WTC11 (cell line): ENCODE measurements at regions not wholly inside any gene's neighbourhood (a gene's known extent, or its start where the extent isn't known, plus 50 kb on each side); places are given as distances from the start of the nearest gene placed in this dataset.

ENCODE experiments used
- ATF2 ChIP-seq: sonication (generic); formaldehyde crosslinking; IDR thresholded peaks from 2 replicates; pipeline ENCODE4 v1.8.1; 2022; ENCODE audit warnings: low read depth, missing genetic modification reagents, borderline replicate concordance
- ATF6 ChIP-seq: sonication (generic); formaldehyde crosslinking; IDR thresholded peaks from 2 replicates; pipeline ENCODE4 v1.8.1; 2023; ENCODE audit warnings: mild to moderate bottlenecking, missing genetic modification reagents
- CREB1 ChIP-seq: sonication (generic); formaldehyde crosslinking; IDR thresholded peaks from 2 replicates; pipeline ENCODE4 v1.8.0; 2023; ENCODE audit warnings: mild to moderate bottlenecking, missing genetic modification reagents
- E2F5 ChIP-seq: sonication (generic); formaldehyde crosslinking; IDR thresholded peaks from 2 replicates; pipeline ENCODE4 v1.8.1; 2022; ENCODE audit warnings: mild to moderate bottlenecking, moderate library complexity, missing genetic modification reagents
- ETV6 ChIP-seq: sonication (generic); formaldehyde crosslinking; IDR thresholded peaks from 2 replicates; pipeline ENCODE4 v1.8.1; 2022; ENCODE audit warnings: mild to moderate bottlenecking, missing genetic modification reagents
- JUN ChIP-seq: sonication (generic); formaldehyde crosslinking; IDR thresholded peaks from 2 replicates; pipeline ENCODE4 v1.8.0; 2023; ENCODE audit warnings: mild to moderate bottlenecking, missing genetic modification reagents
- NFYB ChIP-seq: sonication (generic); formaldehyde crosslinking; conservative IDR thresholded peaks from 2 replicates; pipeline ENCODE4 v1.8.0; 2022; ENCODE audit warnings: low read depth, missing genetic modification reagents
- PRDM15 ChIP-seq: sonication (generic); formaldehyde crosslinking; IDR thresholded peaks from 2 replicates; pipeline ENCODE4 v1.8.0; 2022; ENCODE audit warnings: missing genetic modification reagents
- ZNF121 ChIP-seq: sonication (generic); formaldehyde crosslinking; IDR thresholded peaks from 2 replicates; pipeline ENCODE4 v1.8.0; 2023; ENCODE audit warnings: missing genetic modification reagents
- TF ChIP-seq, protein P1 (sequence below): fragments of 200-600 bp; IDR thresholded peaks from 2 replicates; pipeline ENCODE4 v1.8.0; 2022; ENCODE audit warnings: antibody characterized with exemption
- TF ChIP-seq, protein P2 (sequence below): sonication (generic); formaldehyde crosslinking; IDR thresholded peaks from 2 replicates; pipeline ENCODE4 v1.8.1; 2023; ENCODE audit warnings: mild to moderate bottlenecking, missing genetic modification reagents, borderline replicate concordance

- TF ChIP-seq, protein P1, sequence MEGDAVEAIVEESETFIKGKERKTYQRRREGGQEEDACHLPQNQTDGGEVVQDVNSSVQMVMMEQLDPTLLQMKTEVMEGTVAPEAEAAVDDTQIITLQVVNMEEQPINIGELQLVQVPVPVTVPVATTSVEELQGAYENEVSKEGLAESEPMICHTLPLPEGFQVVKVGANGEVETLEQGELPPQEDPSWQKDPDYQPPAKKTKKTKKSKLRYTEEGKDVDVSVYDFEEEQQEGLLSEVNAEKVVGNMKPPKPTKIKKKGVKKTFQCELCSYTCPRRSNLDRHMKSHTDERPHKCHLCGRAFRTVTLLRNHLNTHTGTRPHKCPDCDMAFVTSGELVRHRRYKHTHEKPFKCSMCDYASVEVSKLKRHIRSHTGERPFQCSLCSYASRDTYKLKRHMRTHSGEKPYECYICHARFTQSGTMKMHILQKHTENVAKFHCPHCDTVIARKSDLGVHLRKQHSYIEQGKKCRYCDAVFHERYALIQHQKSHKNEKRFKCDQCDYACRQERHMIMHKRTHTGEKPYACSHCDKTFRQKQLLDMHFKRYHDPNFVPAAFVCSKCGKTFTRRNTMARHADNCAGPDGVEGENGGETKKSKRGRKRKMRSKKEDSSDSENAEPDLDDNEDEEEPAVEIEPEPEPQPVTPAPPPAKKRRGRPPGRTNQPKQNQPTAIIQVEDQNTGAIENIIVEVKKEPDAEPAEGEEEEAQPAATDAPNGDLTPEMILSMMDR = no peak
- TF ChIP-seq ATF2 (CRISPR knock-in tag) = no peak
- no peak for TF ChIP-seq NFYB (CRISPR knock-in tag)
- no peak for TF ChIP-seq PRDM15 (CRISPR knock-in tag)
- TF ChIP-seq, protein P2, sequence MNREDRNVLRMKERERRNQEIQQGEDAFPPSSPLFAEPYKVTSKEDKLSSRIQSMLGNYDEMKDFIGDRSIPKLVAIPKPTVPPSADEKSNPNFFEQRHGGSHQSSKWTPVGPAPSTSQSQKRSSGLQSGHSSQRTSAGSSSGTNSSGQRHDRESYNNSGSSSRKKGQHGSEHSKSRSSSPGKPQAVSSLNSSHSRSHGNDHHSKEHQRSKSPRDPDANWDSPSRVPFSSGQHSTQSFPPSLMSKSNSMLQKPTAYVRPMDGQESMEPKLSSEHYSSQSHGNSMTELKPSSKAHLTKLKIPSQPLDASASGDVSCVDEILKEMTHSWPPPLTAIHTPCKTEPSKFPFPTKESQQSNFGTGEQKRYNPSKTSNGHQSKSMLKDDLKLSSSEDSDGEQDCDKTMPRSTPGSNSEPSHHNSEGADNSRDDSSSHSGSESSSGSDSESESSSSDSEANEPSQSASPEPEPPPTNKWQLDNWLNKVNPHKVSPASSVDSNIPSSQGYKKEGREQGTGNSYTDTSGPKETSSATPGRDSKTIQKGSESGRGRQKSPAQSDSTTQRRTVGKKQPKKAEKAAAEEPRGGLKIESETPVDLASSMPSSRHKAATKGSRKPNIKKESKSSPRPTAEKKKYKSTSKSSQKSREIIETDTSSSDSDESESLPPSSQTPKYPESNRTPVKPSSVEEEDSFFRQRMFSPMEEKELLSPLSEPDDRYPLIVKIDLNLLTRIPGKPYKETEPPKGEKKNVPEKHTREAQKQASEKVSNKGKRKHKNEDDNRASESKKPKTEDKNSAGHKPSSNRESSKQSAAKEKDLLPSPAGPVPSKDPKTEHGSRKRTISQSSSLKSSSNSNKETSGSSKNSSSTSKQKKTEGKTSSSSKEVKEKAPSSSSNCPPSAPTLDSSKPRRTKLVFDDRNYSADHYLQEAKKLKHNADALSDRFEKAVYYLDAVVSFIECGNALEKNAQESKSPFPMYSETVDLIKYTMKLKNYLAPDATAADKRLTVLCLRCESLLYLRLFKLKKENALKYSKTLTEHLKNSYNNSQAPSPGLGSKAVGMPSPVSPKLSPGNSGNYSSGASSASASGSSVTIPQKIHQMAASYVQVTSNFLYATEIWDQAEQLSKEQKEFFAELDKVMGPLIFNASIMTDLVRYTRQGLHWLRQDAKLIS (CRISPR knock-in tag) = no peak
- no peak for TF ChIP-seq ZNF121 (CRISPR knock-in tag)
- TF ChIP-seq E2F5 = no peak
- no peak for TF ChIP-seq JUN (CRISPR knock-in tag)
- TF ChIP-seq ETV6 (CRISPR knock-in tag) = no peak
- TF ChIP-seq ATF6 (CRISPR knock-in tag) = no peak
- TF ChIP-seq CREB1 = no peak
Measured at GRCh38 chr10:52464368-52465124, 150.5 kb downstream of the DKK1 start.
